ENCODE measurements at regions not wholly inside any gene's neighbourhood (a gene's known extent, or its start where the extent isn't known, plus 50 kb on each side); places are given as distances from the start of the nearest gene placed in this dataset.

DNA sequence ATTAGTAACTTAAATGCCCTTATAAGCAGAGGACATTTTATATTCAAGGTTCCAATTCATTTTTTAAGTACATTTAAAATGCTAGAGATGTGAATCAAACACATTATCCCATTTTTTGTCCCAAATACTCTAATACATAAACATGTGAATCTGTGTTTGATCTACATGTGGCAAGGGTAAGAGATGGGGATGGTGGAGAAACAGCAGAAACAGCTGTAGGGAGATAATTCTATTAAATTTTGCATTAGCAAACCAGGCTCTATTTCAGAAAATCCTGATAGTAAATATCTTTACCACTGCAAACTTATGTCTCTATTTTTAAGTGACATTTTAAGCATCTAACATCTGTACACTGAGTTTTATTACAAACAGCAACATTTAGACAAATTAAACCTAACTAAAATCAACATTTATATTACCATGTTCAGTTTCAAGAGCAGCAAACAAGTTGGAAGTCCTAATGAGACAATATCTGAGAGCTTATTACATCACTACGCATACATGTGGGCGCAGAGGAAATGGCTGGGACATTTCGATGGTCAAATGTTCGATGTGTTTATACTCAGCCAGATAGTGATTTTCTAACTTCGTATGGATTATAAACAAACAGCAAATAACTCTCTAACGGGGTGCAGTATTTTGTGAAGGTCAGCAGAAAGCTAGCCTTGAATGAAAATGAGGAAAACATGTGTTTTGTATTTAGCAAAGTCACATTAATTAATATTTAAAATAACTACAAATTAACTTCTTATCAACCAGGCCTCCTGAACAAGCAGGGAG, 165.1 kb downstream of the GJA1 start:
- FAIRE-seq (no peak), DNase-seq (ENCODE audit: insufficient read length) (no peak)
- TF ChIP-seq TAF1 (IDR thresholded peaks at IDR 0.05; ENCODE audit: borderline replicate concordance, low read depth, low read length) (no peak), POLR2A (IDR thresholded peaks at IDR 0.05; ENCODE audit: low read depth, low read length) (no peak), POLR2AphosphoS5 (IDR thresholded peaks at IDR 0.05; ENCODE audit: low read depth, low read length) (no peak)

DNA sequence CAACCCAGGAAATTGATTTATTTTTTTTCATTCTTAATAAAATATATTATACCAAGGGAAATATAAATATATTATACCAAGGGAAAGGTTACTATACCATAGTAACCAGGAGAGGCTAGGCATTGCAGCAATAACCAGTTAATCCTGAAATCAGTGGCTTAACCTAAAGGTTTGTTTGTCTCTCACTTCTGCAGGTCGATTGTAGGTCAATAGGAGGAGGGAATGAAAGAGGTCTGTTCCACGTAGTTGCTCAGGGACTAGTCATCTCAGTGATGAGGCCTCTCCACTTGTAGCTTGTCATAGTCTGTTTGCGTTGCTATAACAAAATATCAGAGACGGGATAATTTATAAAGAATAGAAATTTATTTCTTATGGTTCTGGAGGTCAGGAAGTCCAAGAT, 168.0 kb downstream of the GJA1 start:
- DNase-seq (ENCODE audit: insufficient read length): no peak
- no peak for FAIRE-seq
- TF ChIP-seq TAF1 (IDR thresholded peaks at IDR 0.05; ENCODE audit: borderline replicate concordance, low read depth, low read length) (no peak), POLR2AphosphoS5 (IDR thresholded peaks at IDR 0.05; ENCODE audit: low read depth, low read length) (no peak), POLR2A (IDR thresholded peaks at IDR 0.05; ENCODE audit: low read depth, low read length) (no peak)

DNA sequence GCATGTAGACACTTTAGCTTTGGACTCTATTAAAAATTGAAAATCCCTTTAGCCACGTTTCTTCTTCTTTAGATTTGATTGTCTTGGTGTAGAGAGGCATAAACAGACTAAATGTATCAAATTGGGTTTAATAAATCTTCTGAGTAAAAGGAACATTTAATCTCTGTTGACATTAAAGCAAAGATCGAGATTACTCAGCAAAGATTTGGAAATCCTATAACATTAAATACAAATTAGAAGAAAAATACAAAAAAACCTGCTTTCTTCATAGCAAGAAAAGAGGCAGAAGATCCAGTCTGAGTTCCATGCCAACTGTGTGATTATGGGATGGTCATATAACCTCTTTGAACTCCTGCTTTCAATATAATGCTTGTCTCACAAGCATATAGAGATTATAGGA, 172.3 kb downstream of the GJA1 start:
- FAIRE-seq: no peak
- DNase-seq (ENCODE audit: insufficient read length): no peak
- TF ChIP-seq POLR2A (IDR thresholded peaks at IDR 0.05; ENCODE audit: low read depth, low read length) (no peak), POLR2AphosphoS5 (IDR thresholded peaks at IDR 0.05; ENCODE audit: low read depth, low read length) (no peak), TAF1 (IDR thresholded peaks at IDR 0.05; ENCODE audit: borderline replicate concordance, low read depth, low read length) (no peak)

DNA sequence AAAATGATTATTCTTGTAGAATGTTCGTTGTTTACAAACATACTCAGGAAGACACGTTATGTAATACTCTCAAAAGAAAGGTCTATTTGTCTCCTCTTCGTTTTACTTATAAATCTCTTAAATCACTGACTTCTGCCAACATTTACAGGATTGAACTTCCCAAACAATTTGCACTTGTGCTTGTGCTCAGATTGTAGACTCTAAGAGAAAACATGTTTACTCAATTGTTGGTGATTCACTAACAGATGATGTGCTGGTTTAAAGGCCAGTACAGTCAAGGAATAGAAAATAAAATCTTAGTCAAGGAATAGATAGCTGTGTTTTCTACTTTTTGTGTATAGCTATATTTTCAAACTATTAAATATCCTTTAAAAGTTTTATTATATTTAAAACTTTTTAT, 172.8 kb downstream of the GJA1 start:
- FAIRE-seq (no peak), DNase-seq (ENCODE audit: insufficient read length) (no peak)
- no peak for TF ChIP-seq TAF1 (IDR thresholded peaks at IDR 0.05; ENCODE audit: borderline replicate concordance, low read depth, low read length)
- no peak for TF ChIP-seq POLR2AphosphoS5 (IDR thresholded peaks at IDR 0.05; ENCODE audit: low read depth, low read length)
- no peak for TF ChIP-seq POLR2A (IDR thresholded peaks at IDR 0.05; ENCODE audit: low read depth, low read length)

DNA sequence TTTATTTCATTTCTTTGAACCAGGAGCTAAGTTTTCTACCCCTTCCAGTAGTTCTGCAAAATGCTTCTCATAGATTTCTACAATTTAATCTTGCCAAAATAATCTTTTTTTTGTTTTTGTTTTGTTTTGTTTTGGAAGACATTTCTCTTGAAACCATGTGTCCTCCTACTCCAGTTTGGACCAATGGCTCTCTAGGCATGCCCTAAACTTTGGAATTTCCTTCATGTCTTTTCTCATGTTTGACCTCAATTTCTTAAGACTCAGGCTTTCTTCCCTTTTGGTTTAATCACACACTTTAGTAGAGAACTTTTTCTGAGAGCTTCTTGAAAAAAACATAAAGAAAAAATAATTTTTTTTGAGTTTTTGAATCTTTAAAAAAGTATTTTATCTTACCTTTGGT, 173.8 kb downstream of the GJA1 start:
- no peak for TF ChIP-seq TAF1 (IDR thresholded peaks at IDR 0.05; ENCODE audit: borderline replicate concordance, low read depth, low read length)
- no peak for TF ChIP-seq POLR2AphosphoS5 (IDR thresholded peaks at IDR 0.05; ENCODE audit: low read depth, low read length)
- TF ChIP-seq POLR2A (IDR thresholded peaks at IDR 0.05; ENCODE audit: low read depth, low read length): no peak
- FAIRE-seq (no peak), DNase-seq (ENCODE audit: insufficient read length) (no peak)

DNA sequence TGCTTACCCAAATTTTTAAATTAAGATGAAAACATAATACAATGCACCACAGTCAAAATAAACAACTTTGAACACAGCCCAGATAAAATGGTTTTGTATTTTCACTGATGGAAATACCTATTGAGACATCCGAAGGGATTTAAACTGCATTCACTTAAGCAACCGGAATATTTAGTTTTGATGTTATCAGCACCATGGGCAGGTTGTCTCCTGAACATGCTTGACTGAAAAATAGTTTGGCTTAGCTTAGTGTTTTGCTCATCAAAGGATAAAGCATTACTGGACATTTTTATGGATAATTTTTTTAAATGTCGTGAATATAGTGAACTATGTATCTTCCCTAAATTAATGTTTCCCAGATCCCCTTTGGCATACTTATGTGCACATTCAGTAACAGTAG, 177.5 kb downstream of the GJA1 start:
- TF ChIP-seq POLR2AphosphoS5 (IDR thresholded peaks at IDR 0.05; ENCODE audit: low read depth, low read length): no peak
- TF ChIP-seq POLR2A (IDR thresholded peaks at IDR 0.05; ENCODE audit: low read depth, low read length): no peak
- TF ChIP-seq TAF1 (IDR thresholded peaks at IDR 0.05; ENCODE audit: borderline replicate concordance, low read depth, low read length): no peak
- FAIRE-seq: no peak
- DNase-seq (ENCODE audit: insufficient read length): no peak

DNA sequence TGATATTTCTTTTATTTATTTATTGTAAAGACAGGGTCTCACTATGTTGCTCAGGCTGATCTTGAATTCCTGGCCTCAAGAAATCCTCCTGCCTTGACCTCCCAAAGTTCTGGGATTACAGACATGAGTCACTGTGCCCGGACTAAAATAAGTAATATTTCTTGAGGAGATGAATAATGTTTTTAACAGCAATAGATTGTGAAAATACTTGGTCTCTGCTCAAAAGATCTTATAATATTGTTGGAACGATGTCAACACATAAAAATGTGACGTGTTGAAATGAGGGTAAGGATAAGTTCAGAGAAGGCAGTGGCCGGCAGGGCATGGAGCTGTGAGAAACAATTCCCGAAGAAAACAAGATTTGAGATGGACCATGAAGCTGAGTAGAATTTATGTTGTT, 178.7 kb downstream of the GJA1 start:
- DNase-seq (ENCODE audit: insufficient read length) (no peak), FAIRE-seq (no peak)
- TF ChIP-seq POLR2AphosphoS5 (IDR thresholded peaks at IDR 0.05; ENCODE audit: low read depth, low read length) (no peak), TAF1 (IDR thresholded peaks at IDR 0.05; ENCODE audit: borderline replicate concordance, low read depth, low read length) (no peak), POLR2A (IDR thresholded peaks at IDR 0.05; ENCODE audit: low read depth, low read length) (no peak)

DNA sequence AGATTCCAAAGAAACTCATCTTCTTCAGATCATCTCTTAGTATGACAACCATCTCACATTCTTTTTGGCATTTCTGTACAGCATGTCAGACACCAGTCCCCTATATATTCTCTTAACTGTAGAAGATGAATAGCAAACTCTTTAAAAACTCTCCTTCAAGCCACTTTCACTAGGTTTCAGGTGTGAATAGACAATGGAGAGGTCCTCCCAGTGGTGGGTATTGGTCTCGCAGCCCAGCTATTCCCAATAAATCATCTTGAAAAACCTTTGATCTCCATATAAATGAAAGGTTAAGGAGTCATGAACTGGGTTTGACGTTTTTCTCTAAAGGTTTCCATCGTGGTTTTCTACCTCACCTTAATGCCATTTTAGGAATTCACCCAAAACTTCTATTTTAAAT, 180.0 kb downstream of the GJA1 start:
- DNase-seq (ENCODE audit: insufficient read length): no peak
- TF ChIP-seq TAF1 (IDR thresholded peaks at IDR 0.05; ENCODE audit: borderline replicate concordance, low read depth, low read length) (no peak), POLR2AphosphoS5 (IDR thresholded peaks at IDR 0.05; ENCODE audit: low read depth, low read length) (no peak), POLR2A (IDR thresholded peaks at IDR 0.05; ENCODE audit: low read depth, low read length) (no peak)
- FAIRE-seq: no peak

DNA sequence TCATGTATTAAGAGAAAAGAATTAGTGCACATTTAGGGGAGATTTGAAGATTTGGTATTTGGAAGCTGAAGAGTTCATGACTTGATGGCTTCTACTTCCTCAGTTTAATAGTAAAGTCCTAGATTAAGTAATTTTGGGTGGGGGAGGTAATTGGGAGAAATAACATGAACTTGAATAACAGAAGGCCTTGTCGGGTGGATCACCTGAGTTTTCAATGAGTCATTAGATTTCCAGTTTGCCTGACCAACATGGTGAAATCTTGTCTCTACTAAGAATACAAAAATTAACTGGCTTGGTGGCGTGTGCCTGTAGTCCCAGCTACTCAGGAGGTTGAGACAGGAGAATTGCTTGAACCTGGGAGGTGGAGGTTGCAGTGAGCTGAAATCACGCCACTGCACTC, 181.0 kb downstream of the GJA1 start:
- DNase-seq (ENCODE audit: insufficient read length) (no peak), FAIRE-seq (no peak)
- TF ChIP-seq TAF1 (IDR thresholded peaks at IDR 0.05; ENCODE audit: borderline replicate concordance, low read depth, low read length) (no peak), POLR2AphosphoS5 (IDR thresholded peaks at IDR 0.05; ENCODE audit: low read depth, low read length) (no peak), POLR2A (IDR thresholded peaks at IDR 0.05; ENCODE audit: low read depth, low read length) (no peak)

DNA sequence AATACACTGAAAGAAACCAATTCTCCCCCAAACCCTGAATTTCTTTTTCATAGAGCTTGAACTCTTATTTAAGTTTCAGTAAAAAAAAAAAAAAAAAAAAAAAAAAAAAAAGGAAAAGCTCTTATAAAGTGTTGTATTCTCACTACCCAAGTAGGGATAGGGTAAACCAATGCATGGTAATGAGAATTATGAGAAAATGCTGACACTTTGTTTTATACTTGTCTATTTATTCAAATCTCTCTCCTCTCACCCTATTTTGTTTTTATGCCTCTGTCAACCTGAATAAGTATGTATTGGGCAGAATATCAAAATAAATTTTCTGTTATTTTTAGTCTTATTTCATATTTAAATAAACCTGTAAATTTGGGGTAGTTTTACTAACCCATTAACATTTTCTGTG, 181.9 kb downstream of the GJA1 start:
- FAIRE-seq (no peak), DNase-seq (ENCODE audit: insufficient read length) (no peak)
- no peak for TF ChIP-seq TAF1 (IDR thresholded peaks at IDR 0.05; ENCODE audit: borderline replicate concordance, low read depth, low read length)
- TF ChIP-seq POLR2AphosphoS5 (IDR thresholded peaks at IDR 0.05; ENCODE audit: low read depth, low read length): no peak
- no peak for TF ChIP-seq POLR2A (IDR thresholded peaks at IDR 0.05; ENCODE audit: low read depth, low read length)

DNA sequence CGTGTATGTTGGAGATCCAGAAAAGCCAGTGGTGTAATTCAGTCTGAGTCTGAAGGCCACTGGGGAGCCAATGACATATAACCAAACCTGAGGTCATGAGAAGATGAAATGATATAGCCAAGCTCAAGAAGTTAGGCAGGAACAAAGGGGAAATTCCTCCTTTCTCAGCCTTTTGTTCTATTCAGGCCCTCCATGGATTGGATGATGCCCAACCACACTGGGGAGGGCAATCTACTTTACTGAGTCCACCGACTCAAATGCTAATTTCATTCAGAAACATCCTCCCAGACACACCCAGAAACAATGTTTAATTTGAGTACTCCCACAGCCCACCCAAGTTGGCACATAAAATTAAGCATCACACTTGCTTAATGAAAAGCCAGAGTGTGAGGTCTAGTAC, 183.6 kb downstream of the GJA1 start:
- DNase-seq (ENCODE audit: insufficient read length) (no peak), FAIRE-seq (no peak)
- no peak for TF ChIP-seq POLR2AphosphoS5 (IDR thresholded peaks at IDR 0.05; ENCODE audit: low read depth, low read length)
- no peak for TF ChIP-seq TAF1 (IDR thresholded peaks at IDR 0.05; ENCODE audit: borderline replicate concordance, low read depth, low read length)
- no peak for TF ChIP-seq POLR2A (IDR thresholded peaks at IDR 0.05; ENCODE audit: low read depth, low read length)

DNA sequence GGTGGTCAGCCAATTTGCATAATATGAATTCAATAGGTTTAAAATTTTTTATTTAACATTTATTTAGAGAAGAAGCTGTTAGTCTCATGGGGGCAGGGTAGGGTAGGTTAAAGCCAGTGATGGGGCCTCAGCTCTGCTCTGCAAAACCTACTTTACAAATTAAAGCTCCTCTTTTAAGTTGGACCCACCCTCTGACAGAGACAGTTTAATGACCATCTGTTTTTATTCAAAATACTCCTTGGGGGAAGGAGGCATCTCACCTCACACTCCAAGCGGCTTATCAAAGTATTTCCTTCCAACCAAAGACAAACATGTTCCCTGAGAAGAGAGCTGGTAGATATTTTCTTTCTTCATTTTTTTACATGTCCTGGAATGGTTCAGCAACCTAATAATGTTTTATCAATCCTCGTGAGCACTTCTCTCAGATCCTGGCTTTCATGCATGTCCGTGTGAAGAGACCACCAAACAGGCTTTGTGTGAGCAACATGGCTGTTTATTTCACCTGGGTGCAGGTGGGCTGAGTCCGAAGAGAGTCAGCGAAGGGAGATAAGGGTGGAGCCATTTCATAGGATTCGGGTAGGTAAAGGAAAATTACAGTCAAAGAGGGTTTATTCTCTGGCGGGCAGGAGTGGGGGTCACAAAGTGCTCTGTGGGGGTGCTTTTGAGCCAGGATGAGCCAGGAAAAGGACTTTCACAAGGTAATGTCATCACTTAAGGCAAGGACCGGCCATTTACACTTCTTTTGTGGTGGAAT, 184.7 kb downstream of the GJA1 start:
- DNase-seq (ENCODE audit: insufficient read length) (no peak), FAIRE-seq (no peak)
- no peak for TF ChIP-seq POLR2A (IDR thresholded peaks at IDR 0.05; ENCODE audit: low read depth, low read length)
- TF ChIP-seq TAF1 (IDR thresholded peaks at IDR 0.05; ENCODE audit: borderline replicate concordance, low read depth, low read length): no peak
- TF ChIP-seq POLR2AphosphoS5 (IDR thresholded peaks at IDR 0.05; ENCODE audit: low read depth, low read length): no peak
